SK-N-SH (cell line): ENCODE measurements at regions not wholly inside any gene's neighbourhood (a gene's known extent, or its start where the extent isn't known, plus 50 kb on each side); places are given as distances from the start of the nearest gene placed in this dataset.

ENCODE experiments used
- CTCF ChIA-PET: fragments of 300-600, 350-600 bp; formaldehyde crosslinking; extraction: SDS; loops from one replicate; lab custom pipeline; 2021; lab: Yijun Ruan, JAX
- POLR2A ChIA-PET: fragments of 350-600 bp; sonication (Branson Sonifier 250); formaldehyde crosslinking; extraction: SDS; loops from one replicate; lab custom pipeline; 2020; ENCODE audit warnings: antibody characterized with exemption, inconsistent platforms; lab: Yijun Ruan, JAX
- DNase-seq: peaks from one replicate; pipeline ENCODE4 v3.0.0; 2012
- H2AFZ ChIP-seq: fragments of 200-600 bp; sonication (generic); 2 replicates; pipeline ENCODE4 v1.8.1; 2016; ENCODE audit warnings: antibody characterized with exemption, mild to moderate bottlenecking, low read depth
- H3F3A ChIP-seq: fragments of 200-600 bp; sonication (generic); replicated peaks from 2 replicates; pipeline ENCODE3; 2016; ENCODE audit warnings: antibody characterized with exemption, mild to moderate bottlenecking; ENCODE audit not compliant: insufficient read depth
- H3K27ac ChIP-seq, 2 experiments: fragments of 200-500 bp in 1 of 2; fragments of 200-600 bp in 1 of 2; sonication (Bioruptor generic) in 1 of 2; sonication (generic), shearing (Covaris generic) in 1 of 2; 2 replicates each; pipeline versions ENCODE4 v1.5.1 to v1.6.1; 2014 to 2016; ENCODE audit warnings: low read depth in 2 of 2, inconsistent platforms in 1 of 2, low read length in 1 of 2, mild to moderate bottlenecking in 1 of 2, mixed read lengths in 1 of 2
- H3K27me3 ChIP-seq: fragments of 200-600 bp; sonication (generic), shearing (Covaris generic); 2 replicates; pipeline ENCODE4 v1.6.1; 2016; ENCODE audit warnings: mixed run types; ENCODE audit not compliant: insufficient read depth
- H3K36me3 ChIP-seq, 2 experiments: fragments of 200-500 bp in 1 of 2; fragments of 200-600 bp in 1 of 2; sonication (Bioruptor generic) in 1 of 2; sonication (generic) in 1 of 2; replicated peaks in 1 of 2; 2 replicates each; pipeline versions ENCODE3 to v1.5.1; 2014 to 2016; ENCODE audit warnings: low read length in 1 of 2, mild to moderate bottlenecking in 1 of 2; ENCODE audit not compliant: insufficient read depth in 2 of 2, control insufficient read depth in 1 of 2
- H3K4me1 ChIP-seq, 2 experiments: fragments of 200-500 bp in 1 of 2; fragments of 200-600 bp in 1 of 2; sonication (Bioruptor generic) in 1 of 2; sonication (generic), shearing (Covaris generic) in 1 of 2; 2 replicates each; pipeline versions ENCODE4 v1.5.1 to v1.6.1; 2014 to 2016; ENCODE audit warnings: low read depth in 1 of 2, low read length in 1 of 2, mixed run types in 1 of 2; ENCODE audit not compliant: insufficient read depth in 2 of 2, control insufficient read depth in 1 of 2
- H3K4me2 ChIP-seq: fragments of 200-600 bp; sonication (generic), shearing (Covaris generic); 2 replicates; pipeline ENCODE4 v1.6.1; 2017; ENCODE audit warnings: mixed run types
- H3K4me3 ChIP-seq, 2 experiments: fragments of 200-500 bp in 1 of 2; fragments of 200-600 bp in 1 of 2; sonication (Bioruptor generic) in 1 of 2; sonication (generic), shearing (Covaris generic) in 1 of 2; 2 replicates each; pipeline versions ENCODE4 v1.5.1 to v1.8.1; 2014 to 2016; ENCODE audit warnings: low read depth in 2 of 2, inconsistent platforms in 1 of 2, low read length in 1 of 2, mild to moderate bottlenecking in 1 of 2, mixed read lengths in 1 of 2, moderate library complexity in 1 of 2
- H3K79me2 ChIP-seq: fragments of 200-600 bp; sonication (generic); 2 replicates; pipeline ENCODE4 v1.8.1; 2017; ENCODE audit warnings: mild to moderate bottlenecking; ENCODE audit not compliant: insufficient read depth
- H3K9ac ChIP-seq: fragments of 200-600 bp; sonication (generic); 2 replicates; pipeline ENCODE4 v1.6.1; 2017; ENCODE audit warnings: mixed run types
- H3K9me2 ChIP-seq: fragments of 200-600 bp; sonication (generic); 2 replicates; pipeline ENCODE4 v1.6.1; 2017; ENCODE audit warnings: mixed run types
- H3K9me3 ChIP-seq: fragments of 200-600 bp; sonication (generic); 2 replicates; pipeline ENCODE4 v1.6.1; 2017; ENCODE audit warnings: mixed run types, mild to moderate bottlenecking, moderate library complexity
- H4K20me1 ChIP-seq: fragments of 200-600 bp; sonication (generic); 2 replicates; pipeline ENCODE4 v1.6.1; 2017; ENCODE audit warnings: mild to moderate bottlenecking, mixed run types; ENCODE audit not compliant: insufficient read depth
- CHD2 ChIP-seq: fragments of 150-350 bp; IDR thresholded peaks from 2 replicates; pipeline ENCODE4 v1.6.1; 2018; ENCODE audit warnings: low read length; ENCODE audit not compliant: partially characterized antibody
- FOXM1 ChIP-seq: IDR thresholded peaks from 2 replicates; pipeline ENCODE4 v1.4.0; 2012; ENCODE audit warnings: low read depth, mild to moderate bottlenecking
- GATA2 ChIP-seq: sonication (generic); formaldehyde crosslinking; IDR thresholded peaks from 2 replicates; pipeline ENCODE4 v1.5.0; 2020; ENCODE audit warnings: mild to moderate bottlenecking, missing genetic modification reagents
- MEF2A ChIP-seq: IDR thresholded peaks from 2 replicates; pipeline ENCODE4 v1.4.0; 2012; ENCODE audit warnings: low read depth, borderline replicate concordance
- MXI1 ChIP-seq: IDR thresholded peaks from 2 replicates; pipeline ENCODE4 v1.6.1; 2012; ENCODE audit warnings: mild to moderate bottlenecking, low read depth, low read length, improper control_type of control experiment
- NFIC ChIP-seq: IDR thresholded peaks from 2 replicates; pipeline ENCODE4 v1.4.0; 2012; ENCODE audit warnings: borderline replicate concordance
- NRF1 ChIP-seq: IDR thresholded peaks from 2 replicates; pipeline ENCODE4 v1.6.1; 2012; ENCODE audit warnings: low read depth, mild to moderate bottlenecking, low read length
- RCOR1 ChIP-seq: fragments of 150-350 bp; IDR thresholded peaks from 2 replicates; pipeline ENCODE4 v1.6.1; 2017; ENCODE audit warnings: antibody characterized with exemption, low read length
- RFX5 ChIP-seq: IDR thresholded peaks from 2 replicates; pipeline ENCODE4 v1.6.1; 2012; ENCODE audit warnings: mild to moderate bottlenecking, improper control_type of control experiment, low read length
- RXRA ChIP-seq: IDR thresholded peaks from 2 replicates; pipeline ENCODE4 v1.4.0; 2012; ENCODE audit warnings: low read depth, mild to moderate bottlenecking, borderline replicate concordance
- SMC3 ChIP-seq: IDR thresholded peaks from 2 replicates; pipeline ENCODE4 v1.6.1; 2012; ENCODE audit warnings: low read depth, low read length, improper control_type of control experiment
- TAF1 ChIP-seq: IDR thresholded peaks from 2 replicates; pipeline ENCODE4 v1.6.1; 2012; ENCODE audit warnings: low read depth, mild to moderate bottlenecking, low read length, moderate library complexity, borderline replicate concordance
- TCF12 ChIP-seq: IDR thresholded peaks from 2 replicates; pipeline ENCODE4 v1.4.0; 2012
- TEAD4 ChIP-seq: IDR thresholded peaks from 2 replicates; pipeline ENCODE4 v1.4.0; 2012; ENCODE audit warnings: mild to moderate bottlenecking, borderline replicate concordance; ENCODE audit not compliant: insufficient read depth
- USF2 ChIP-seq: fragments of 150-350 bp; IDR thresholded peaks from 2 replicates; pipeline ENCODE4 v1.6.1; 2017; ENCODE audit warnings: antibody characterized with exemption, low read length, low read depth, borderline replicate concordance
- YY1 ChIP-seq: IDR thresholded peaks from 2 replicates; pipeline ENCODE4 v1.4.0; 2012; ENCODE audit warnings: low read depth, mild to moderate bottlenecking
- WGBS: methylation state at CpG from one replicate; pipeline ENCODE4 v1.1.6; 2017; ENCODE audit warnings: low lambda C conversion rate; 5-methylcytosine and 5-hydroxymethylcytosine counted together
- TF ChIP-seq, protein P1 (sequence below): IDR thresholded peaks from 2 replicates; pipeline ENCODE4 v1.6.1; 2012; ENCODE audit warnings: mild to moderate bottlenecking, low read depth, low read length, moderate library complexity
- TF ChIP-seq, protein P2 (sequence below): IDR thresholded peaks from 2 replicates; pipeline ENCODE4 v1.4.0; 2012; ENCODE audit warnings: low read depth, borderline replicate concordance
- TF ChIP-seq, protein P3 (sequence below): IDR thresholded peaks from 2 replicates; pipeline ENCODE4 v1.4.0; 2012; ENCODE audit warnings: low read depth
- TF ChIP-seq, protein P4 (sequence below): IDR thresholded peaks from 2 replicates; pipeline ENCODE4 v1.4.0; 2012; ENCODE audit warnings: low read depth, borderline replicate concordance

- no peak overlapping the region for H3K4me3 ChIP-seq
- no peaks in the 10 kb centered on the region for H3K27me3 ChIP-seq
- no peak overlapping the region for H3K4me2 ChIP-seq
- no peaks in the 10 kb centered on the region for H3F3A ChIP-seq
- no peaks in the 10 kb centered on the region for H3K36me3 ChIP-seq
- POLR2A ChIA-PET, result no interaction called here
- DNase-seq, result no peak
- no peaks in the 10 kb centered on the region for H3K9me3 ChIP-seq
- no peak overlapping the region for H3K27ac ChIP-seq
- H3K9me2 ChIP-seq, result peaks cover 3% of the 10 kb centered on the region; the same call in 1 of the 2 replicates
- no peaks in the 10 kb centered on the region for H4K20me1 ChIP-seq
- TF ChIP-seq CHD2 (no peak), SMC3 (no peak), USF2 (no peak), NFIC (no peak), YY1 (no peak), TEAD4 (no peak), TAF1 (no peak), NRF1 (no peak), RFX5 (no peak), MXI1 (no peak), TCF12 (no peak), MEF2A (no peak), GATA2 (no peak), RXRA (no peak), FOXM1 (no peak), RCOR1 (no peak)
- TF ChIP-seq, protein P1, sequence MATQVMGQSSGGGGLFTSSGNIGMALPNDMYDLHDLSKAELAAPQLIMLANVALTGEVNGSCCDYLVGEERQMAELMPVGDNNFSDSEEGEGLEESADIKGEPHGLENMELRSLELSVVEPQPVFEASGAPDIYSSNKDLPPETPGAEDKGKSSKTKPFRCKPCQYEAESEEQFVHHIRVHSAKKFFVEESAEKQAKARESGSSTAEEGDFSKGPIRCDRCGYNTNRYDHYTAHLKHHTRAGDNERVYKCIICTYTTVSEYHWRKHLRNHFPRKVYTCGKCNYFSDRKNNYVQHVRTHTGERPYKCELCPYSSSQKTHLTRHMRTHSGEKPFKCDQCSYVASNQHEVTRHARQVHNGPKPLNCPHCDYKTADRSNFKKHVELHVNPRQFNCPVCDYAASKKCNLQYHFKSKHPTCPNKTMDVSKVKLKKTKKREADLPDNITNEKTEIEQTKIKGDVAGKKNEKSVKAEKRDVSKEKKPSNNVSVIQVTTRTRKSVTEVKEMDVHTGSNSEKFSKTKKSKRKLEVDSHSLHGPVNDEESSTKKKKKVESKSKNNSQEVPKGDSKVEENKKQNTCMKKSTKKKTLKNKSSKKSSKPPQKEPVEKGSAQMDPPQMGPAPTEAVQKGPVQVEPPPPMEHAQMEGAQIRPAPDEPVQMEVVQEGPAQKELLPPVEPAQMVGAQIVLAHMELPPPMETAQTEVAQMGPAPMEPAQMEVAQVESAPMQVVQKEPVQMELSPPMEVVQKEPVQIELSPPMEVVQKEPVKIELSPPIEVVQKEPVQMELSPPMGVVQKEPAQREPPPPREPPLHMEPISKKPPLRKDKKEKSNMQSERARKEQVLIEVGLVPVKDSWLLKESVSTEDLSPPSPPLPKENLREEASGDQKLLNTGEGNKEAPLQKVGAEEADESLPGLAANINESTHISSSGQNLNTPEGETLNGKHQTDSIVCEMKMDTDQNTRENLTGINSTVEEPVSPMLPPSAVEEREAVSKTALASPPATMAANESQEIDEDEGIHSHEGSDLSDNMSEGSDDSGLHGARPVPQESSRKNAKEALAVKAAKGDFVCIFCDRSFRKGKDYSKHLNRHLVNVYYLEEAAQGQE, result no peak
- TF ChIP-seq, protein P2, sequence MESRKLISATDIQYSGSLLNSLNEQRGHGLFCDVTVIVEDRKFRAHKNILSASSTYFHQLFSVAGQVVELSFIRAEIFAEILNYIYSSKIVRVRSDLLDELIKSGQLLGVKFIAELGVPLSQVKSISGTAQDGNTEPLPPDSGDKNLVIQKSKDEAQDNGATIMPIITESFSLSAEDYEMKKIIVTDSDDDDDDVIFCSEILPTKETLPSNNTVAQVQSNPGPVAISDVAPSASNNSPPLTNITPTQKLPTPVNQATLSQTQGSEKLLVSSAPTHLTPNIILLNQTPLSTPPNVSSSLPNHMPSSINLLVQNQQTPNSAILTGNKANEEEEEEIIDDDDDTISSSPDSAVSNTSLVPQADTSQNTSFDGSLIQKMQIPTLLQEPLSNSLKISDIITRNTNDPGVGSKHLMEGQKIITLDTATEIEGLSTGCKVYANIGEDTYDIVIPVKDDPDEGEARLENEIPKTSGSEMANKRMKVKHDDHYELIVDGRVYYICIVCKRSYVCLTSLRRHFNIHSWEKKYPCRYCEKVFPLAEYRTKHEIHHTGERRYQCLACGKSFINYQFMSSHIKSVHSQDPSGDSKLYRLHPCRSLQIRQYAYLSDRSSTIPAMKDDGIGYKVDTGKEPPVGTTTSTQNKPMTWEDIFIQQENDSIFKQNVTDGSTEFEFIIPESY, result no peak
- TF ChIP-seq, protein P3, sequence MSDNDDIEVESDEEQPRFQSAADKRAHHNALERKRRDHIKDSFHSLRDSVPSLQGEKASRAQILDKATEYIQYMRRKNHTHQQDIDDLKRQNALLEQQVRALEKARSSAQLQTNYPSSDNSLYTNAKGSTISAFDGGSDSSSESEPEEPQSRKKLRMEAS, result no peak
- TF ChIP-seq, protein P4, sequence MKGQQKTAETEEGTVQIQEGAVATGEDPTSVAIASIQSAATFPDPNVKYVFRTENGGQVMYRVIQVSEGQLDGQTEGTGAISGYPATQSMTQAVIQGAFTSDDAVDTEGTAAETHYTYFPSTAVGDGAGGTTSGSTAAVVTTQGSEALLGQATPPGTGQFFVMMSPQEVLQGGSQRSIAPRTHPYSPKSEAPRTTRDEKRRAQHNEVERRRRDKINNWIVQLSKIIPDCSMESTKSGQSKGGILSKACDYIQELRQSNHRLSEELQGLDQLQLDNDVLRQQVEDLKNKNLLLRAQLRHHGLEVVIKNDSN, result no peak
- TF ChIP-seq, all 33 proteins: peak for 0
- H2AFZ ChIP-seq, result no peak overlapping the region
- no peaks in the 10 kb centered on the region for H3K79me2 ChIP-seq
- H3K4me1 ChIP-seq, result no peaks in the 10 kb centered on the region
- no peak overlapping the region for H3K9ac ChIP-seq
- 23% methylated on average over 3 of the region's 3 CpGs for WGBS
- CTCF ChIA-PET, result no interaction called here
These were observed 393.6 kb upstream of the STEAP1 start for GRCh38 chr7:89760690-89761089.
